ENCODE measurements at regions not wholly inside any gene's neighbourhood (a gene's known extent, or its start where the extent isn't known, plus 50 kb on each side); places are given as distances from the start of the nearest gene placed in this dataset.

DNA sequence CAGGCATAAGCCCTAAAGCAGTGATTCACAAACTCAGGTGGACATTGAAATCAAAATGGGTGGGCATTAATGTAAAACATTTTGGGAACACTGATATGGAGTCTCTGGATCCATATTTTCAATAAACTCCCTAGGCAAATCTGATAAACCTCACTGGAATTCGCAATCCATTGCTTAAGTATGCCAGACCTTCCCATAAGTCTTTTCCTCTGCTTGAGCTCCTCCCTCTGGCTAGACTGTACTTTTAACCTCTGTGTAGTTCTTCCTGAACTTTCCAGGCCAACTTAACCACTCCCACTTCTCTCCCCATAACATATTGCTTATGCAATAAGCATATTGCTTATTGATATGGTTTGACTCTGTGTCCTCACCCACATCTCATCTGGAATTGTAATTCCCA is 629.7 kb upstream of the IMPG1 start:
- Histone ChIP-seq H2AFZ (ENCODE audit: low read depth, low read length, poor library complexity, severe bottlenecking) (no peak overlapping the region), H3K9me2 (ENCODE audit: insufficient read depth) (no peaks in the 10 kb centered on the region), H3K4me3 (replicated peaks in 1 of 2; ENCODE audit: low read depth in 1 of 2, low read length in 2 of 2) (no peak overlapping the region), H3K27ac (ENCODE audit: low read depth, low read length) (no peak overlapping the region), H3K4me2 (ENCODE audit: low read length) (no peak overlapping the region), H3K4me1 (ENCODE audit: control insufficient read depth in 1 of 2, insufficient read depth in 2 of 2, low read length in 2 of 2) (peaks cover 5 to 7% of the 10 kb centered on the region in 2 experiments; a peak in 3 of 4 replicates), H3K79me2 (ENCODE audit: insufficient read depth, low read length) (no peaks in the 10 kb centered on the region), H3K9me3 (ENCODE audit: control insufficient read depth in 1 of 2, insufficient read depth in 1 of 2, low read depth in 1 of 2, low read length in 2 of 2) (no peaks in the 10 kb centered on the region), H3K9ac (ENCODE audit: low read length) (no peak overlapping the region), H3K27me3 (ENCODE audit: insufficient read depth, low read length) (no peaks in the 10 kb centered on the region), H3K36me3 (ENCODE audit: control insufficient read depth in 1 of 2, insufficient read depth in 2 of 2, low read length in 2 of 2) (no peaks in the 10 kb centered on the region), H4K20me1 (ENCODE audit: insufficient read depth) (no peaks in the 10 kb centered on the region)
- BruUV-seq (replicated peaks): no TSS peak
- intact Hi-C loops (cut with micrococcal nuclease): no loop called here
- ChIA-PET CTCF (interaction anchor here (1.0 kb wide), 1 partner anchor 20 kb away, joined by 3 read pairs; no protein-coding TSS in a partner anchor), POLR2A (no interaction called here), RAD21 (ENCODE audit: low non-redundant PET in 1 of 2, low total read pairs in 2 of 2, uncharacterized antibody in 2 of 2, unreplicated experiment in 2 of 2) (no interaction called here)
- no peak for ATAC-seq
- no peak for TF ChIP-seq CBX3 (IDR thresholded peaks at IDR 0.05; ENCODE audit: low read depth)
- TF ChIP-seq ZBTB33 (IDR thresholded peaks at IDR 0.05; ENCODE audit: extremely low read depth, insufficient replicate concordance, low read length): no peak
- no peak for DNase-seq (ENCODE audit: low read depth, low spot score)

DNA sequence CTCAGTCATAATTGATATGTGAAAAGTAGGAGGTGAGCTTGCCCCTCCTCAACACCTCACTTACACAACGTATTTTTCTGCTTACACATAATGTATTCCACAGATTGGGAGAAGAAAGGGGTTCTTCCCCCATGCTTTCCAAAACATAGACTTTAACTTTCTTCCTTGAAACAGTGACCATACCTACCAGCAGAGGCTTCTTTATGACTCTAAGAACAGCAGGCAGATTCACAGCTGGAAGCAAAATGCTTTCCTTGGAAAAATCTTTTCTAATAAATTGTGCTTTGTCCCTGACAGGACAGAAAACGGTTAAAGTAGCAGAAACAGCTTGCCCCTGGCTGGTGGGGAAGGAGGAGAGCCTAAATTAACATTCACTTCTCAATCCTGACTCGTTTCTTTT is 629.1 kb upstream of the IMPG1 start:
- no peaks in the 10 kb centered on the region for H3K27me3 ChIP-seq (ENCODE audit: insufficient read depth, low read length)
- no TSS peak for BruUV-seq (replicated peaks)
- ATAC-seq (no peak), DNase-seq (ENCODE audit: low read depth, low spot score) (no peak)
- H3K9ac ChIP-seq (ENCODE audit: low read length): no peak overlapping the region
- no peaks in the 10 kb centered on the region for H3K36me3 ChIP-seq (ENCODE audit: control insufficient read depth in 1 of 2, insufficient read depth in 2 of 2, low read length in 2 of 2)
- POLR2A ChIA-PET: no interaction called here
- RAD21 ChIA-PET (ENCODE audit: low non-redundant PET in 1 of 2, low total read pairs in 2 of 2, uncharacterized antibody in 2 of 2, unreplicated experiment in 2 of 2): no interaction called here
- H3K4me1 ChIP-seq (ENCODE audit: control insufficient read depth in 1 of 2, insufficient read depth in 2 of 2, low read length in 2 of 2): peaks cover 5 to 7% of the 10 kb centered on the region in 2 experiments; a peak in 3 of 4 replicates
- H3K9me3 ChIP-seq (ENCODE audit: control insufficient read depth in 1 of 2, insufficient read depth in 1 of 2, low read depth in 1 of 2, low read length in 2 of 2): no peaks in the 10 kb centered on the region
- H3K79me2 ChIP-seq (ENCODE audit: insufficient read depth, low read length): no peaks in the 10 kb centered on the region
- no peak overlapping the region for H3K4me2 ChIP-seq (ENCODE audit: low read length)
- TF ChIP-seq ZBTB33 (IDR thresholded peaks at IDR 0.05; ENCODE audit: extremely low read depth, insufficient replicate concordance, low read length): no peak
- no peak for TF ChIP-seq MAX (IDR thresholded peaks at IDR 0.05)
- TF ChIP-seq SP1 (IDR thresholded peaks at IDR 0.05; ENCODE audit: low read depth): no peak
- no peak for TF ChIP-seq SIN3A (IDR thresholded peaks at IDR 0.05; ENCODE audit: low read depth)
- TF ChIP-seq EZH2 (IDR thresholded peaks at IDR 0.05): no peak
- TF ChIP-seq TCF7L2 (IDR thresholded peaks at IDR 0.05; ENCODE audit: borderline replicate concordance, extremely low read depth, insufficient read depth, insufficient read length): no peak
- TF ChIP-seq, protein P1, sequence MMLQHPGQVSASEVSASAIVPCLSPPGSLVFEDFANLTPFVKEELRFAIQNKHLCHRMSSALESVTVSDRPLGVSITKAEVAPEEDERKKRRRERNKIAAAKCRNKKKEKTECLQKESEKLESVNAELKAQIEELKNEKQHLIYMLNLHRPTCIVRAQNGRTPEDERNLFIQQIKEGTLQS (IDR thresholded peaks at IDR 0.05): no peak
- no peak for TF ChIP-seq CEBPB (IDR thresholded peaks at IDR 0.05; ENCODE audit: low read depth)
- TF ChIP-seq ELF1 (IDR thresholded peaks at IDR 0.05; ENCODE audit: borderline replicate concordance, low read depth): no peak
- no peak for TF ChIP-seq POLR2A (IDR thresholded peaks at IDR 0.05; ENCODE audit: borderline replicate concordance, extremely low read depth, insufficient read depth, insufficient read length)
- TF ChIP-seq, protein P2, sequence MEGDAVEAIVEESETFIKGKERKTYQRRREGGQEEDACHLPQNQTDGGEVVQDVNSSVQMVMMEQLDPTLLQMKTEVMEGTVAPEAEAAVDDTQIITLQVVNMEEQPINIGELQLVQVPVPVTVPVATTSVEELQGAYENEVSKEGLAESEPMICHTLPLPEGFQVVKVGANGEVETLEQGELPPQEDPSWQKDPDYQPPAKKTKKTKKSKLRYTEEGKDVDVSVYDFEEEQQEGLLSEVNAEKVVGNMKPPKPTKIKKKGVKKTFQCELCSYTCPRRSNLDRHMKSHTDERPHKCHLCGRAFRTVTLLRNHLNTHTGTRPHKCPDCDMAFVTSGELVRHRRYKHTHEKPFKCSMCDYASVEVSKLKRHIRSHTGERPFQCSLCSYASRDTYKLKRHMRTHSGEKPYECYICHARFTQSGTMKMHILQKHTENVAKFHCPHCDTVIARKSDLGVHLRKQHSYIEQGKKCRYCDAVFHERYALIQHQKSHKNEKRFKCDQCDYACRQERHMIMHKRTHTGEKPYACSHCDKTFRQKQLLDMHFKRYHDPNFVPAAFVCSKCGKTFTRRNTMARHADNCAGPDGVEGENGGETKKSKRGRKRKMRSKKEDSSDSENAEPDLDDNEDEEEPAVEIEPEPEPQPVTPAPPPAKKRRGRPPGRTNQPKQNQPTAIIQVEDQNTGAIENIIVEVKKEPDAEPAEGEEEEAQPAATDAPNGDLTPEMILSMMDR (IDR thresholded peaks at IDR 0.05 in 2 of 3, conservative IDR thresholded peaks at IDR 0.05 in 1 of 3; ENCODE audit: borderline replicate concordance in 1 of 3, insufficient read depth in 1 of 3, low read depth in 2 of 3, low read length in 2 of 3): no peak
- H3K9me2 ChIP-seq (ENCODE audit: insufficient read depth): no peaks in the 10 kb centered on the region
- intact Hi-C loops (cut with micrococcal nuclease): no loop called here
- CTCF ChIA-PET: interaction anchor here (1.0 kb wide), 1 partner anchor 19 kb away, joined by 3 read pairs; no protein-coding TSS in a partner anchor
- H4K20me1 ChIP-seq (ENCODE audit: insufficient read depth): no peaks in the 10 kb centered on the region
- no peak overlapping the region for H3K4me3 ChIP-seq (replicated peaks in 1 of 2; ENCODE audit: low read depth in 1 of 2, low read length in 2 of 2)
- no peak overlapping the region for H2AFZ ChIP-seq (ENCODE audit: low read depth, low read length, poor library complexity, severe bottlenecking)
- no peak overlapping the region for H3K27ac ChIP-seq (ENCODE audit: low read depth, low read length)
